Endodermal cell (in vitro differentiated cells): ENCODE measurements at regions not wholly inside any gene's neighbourhood (a gene's known extent, or its start where the extent isn't known, plus 50 kb on each side); places are given as distances from the start of the nearest gene placed in this dataset.
"Not testable (repeated sequence)": the region's sequence is repeated elsewhere in the genome, so short reads cannot be mapped to it uniquely, and the experiment has no call there.

Experiments used
- DNase-seq: peaks from one replicate; pipeline ENCODE4 v3.0.0-alpha.2; 2017
- H3K27ac ChIP-seq: 2 replicates; pipeline ENCODE4 v1.5.1; 2013; ENCODE audit warnings: mild to moderate bottlenecking, low read depth, low read length, moderate library complexity
- H3K27me3 ChIP-seq: 2 replicates; pipeline ENCODE4 v1.6.1; 2013; ENCODE audit warnings: mild to moderate bottlenecking, low read length, moderate library complexity; ENCODE audit not compliant: insufficient read depth, control insufficient read depth, poor library complexity, severe bottlenecking
- H3K36me3 ChIP-seq: 2 replicates; pipeline ENCODE4 v1.7.0; 2013; ENCODE audit warnings: mild to moderate bottlenecking, low read length, moderate library complexity; ENCODE audit not compliant: control insufficient read depth, insufficient read depth
- H3K4me1 ChIP-seq: one replicate; pipeline ENCODE4 v1.7.0; 2013; ENCODE audit warnings: low read length; ENCODE audit not compliant: control insufficient read depth, insufficient read depth
- H3K4me3 ChIP-seq: 2 replicates; pipeline ENCODE4 v1.5.1; 2013; ENCODE audit warnings: mild to moderate bottlenecking, low read length, moderate library complexity
- H3K9ac ChIP-seq: 2 replicates; pipeline ENCODE4 v1.6.1; 2013; ENCODE audit warnings: mild to moderate bottlenecking, low read length, moderate library complexity; ENCODE audit not compliant: poor library complexity, severe bottlenecking; ENCODE audit errors: extremely low read depth
- H3K9me3 ChIP-seq: 2 replicates; pipeline ENCODE4 v1.6.1; 2013; ENCODE audit warnings: mild to moderate bottlenecking, low read length, moderate library complexity; ENCODE audit not compliant: control insufficient read depth
- H3K27ac Mint-ChIP-seq: 2 replicates; pipeline ENCODE4 v1.8.0; 2020; ENCODE audit warnings: mixed read lengths
- H3K27me3 Mint-ChIP-seq: 2 replicates; pipeline ENCODE4 v1.8.0; 2021; ENCODE audit warnings: mild to moderate bottlenecking, mixed read lengths; ENCODE audit not compliant: insufficient read depth
- H3K36me3 Mint-ChIP-seq: 2 replicates; pipeline ENCODE4 v1.8.0; 2020; ENCODE audit warnings: low read depth, mixed read lengths
- H3K4me1 Mint-ChIP-seq: 2 replicates; pipeline ENCODE4 v1.8.0; 2020; ENCODE audit warnings: mixed read lengths
- H3K4me3 Mint-ChIP-seq: 2 replicates; pipeline ENCODE4 v1.8.0; 2020; ENCODE audit warnings: mild to moderate bottlenecking, moderate library complexity, mixed read lengths
- H3K9me3 Mint-ChIP-seq: 2 replicates; pipeline ENCODE4 v1.8.0; 2020; ENCODE audit warnings: mild to moderate bottlenecking, mixed read lengths
- CTCF ChIP-seq: fragments of 200-600 bp; sonication (generic); conservative IDR thresholded peaks from 2 replicates; pipeline ENCODE4 v1.5.0; 2021; ENCODE audit warnings: antibody characterized with exemption, mild to moderate bottlenecking
- WGBS, 2 experiments: methylation state at CpG; one replicate each; pipeline versions ENCODE4 v1.1.5 to v1.1.7; 2013; ENCODE audit warnings: missing lambda C conversion rate in 2 of 2, mixed read lengths in 1 of 2; ENCODE audit not compliant: insufficient coverage in 1 of 2, insufficient read length in 1 of 2; 5-methylcytosine and 5-hydroxymethylcytosine counted together

GRCh38 chr3:161673866-161674265 is 177.3 kb downstream of the OTOL1 start:
- 33 to 43% methylated on average over 1 of the region's 1 CpG for WGBS, 2 experiments
- Histone ChIP-seq H3K36me3 (no peaks in the 10 kb centered on the region), H3K9ac (no peak overlapping the region), H3K4me3 (no peak overlapping the region), H3K9me3 (peaks cover 6% of the 10 kb centered on the region), H3K4me1 (no peaks in the 10 kb centered on the region), H3K27me3 (no peaks in the 10 kb centered on the region), H3K27ac (no peak overlapping the region)
- Mint-ChIP-seq H3K4me1 (peaks cover 15% of the 10 kb centered on the region), H3K27me3 (no peaks in the 10 kb centered on the region), H3K9me3 (peaks cover 4% of the 10 kb centered on the region), H3K4me3 (no peak overlapping the region), H3K27ac (no peak overlapping the region), H3K36me3 (no peaks in the 10 kb centered on the region)
- no peak for TF ChIP-seq CTCF
- no peak for DNase-seq

DNA sequence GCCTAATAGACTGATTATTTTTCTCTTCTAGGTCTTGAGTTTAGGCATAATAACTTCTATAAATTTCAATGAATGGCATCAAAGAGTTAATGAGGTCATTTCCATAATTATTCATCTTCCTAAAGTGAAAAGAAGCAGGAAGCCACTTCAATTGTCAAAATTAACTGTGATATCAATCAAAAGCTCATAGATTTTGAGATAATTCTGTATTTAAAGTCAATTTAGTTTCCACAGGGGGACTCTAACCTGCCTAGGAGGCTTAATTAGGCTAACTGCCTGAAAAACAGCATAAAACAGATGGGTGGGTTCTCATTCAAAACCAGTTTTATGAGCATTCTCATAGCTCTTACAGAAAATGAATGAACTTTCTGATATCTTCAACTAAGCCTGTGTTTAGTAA is 177.8 kb downstream of the OTOL1 start:
- Histone ChIP-seq H3K36me3 (no peaks in the 10 kb centered on the region), H3K4me1 (no peaks in the 10 kb centered on the region), H3K9ac (no peak overlapping the region), H3K4me3 (no peak overlapping the region), H3K27me3 (no peaks in the 10 kb centered on the region), H3K9me3 (peaks cover 4% of the 10 kb centered on the region), H3K27ac (no peak overlapping the region)
- no peak for TF ChIP-seq CTCF
- Mint-ChIP-seq H3K36me3 (no peaks in the 10 kb centered on the region), H3K4me3 (no peak overlapping the region), H3K4me1 (peaks cover 15% of the 10 kb centered on the region), H3K9me3 (peaks cover 4% of the 10 kb centered on the region), H3K27ac (no peak overlapping the region), H3K27me3 (no peaks in the 10 kb centered on the region)
- no peak for DNase-seq

GRCh38 chr3:161681831-161682230 is 185.2 kb downstream of the OTOL1 start:
- H3K4me3 Mint-ChIP-seq, H3K27ac ChIP-seq, H3K4me1 ChIP-seq, H3K27ac Mint-ChIP-seq, H3K27me3 Mint-ChIP-seq, DNase-seq, H3K36me3 ChIP-seq, H3K27me3 ChIP-seq, H3K4me1 Mint-ChIP-seq, H3K9me3 Mint-ChIP-seq, H3K4me3 ChIP-seq, H3K9ac ChIP-seq, H3K36me3 Mint-ChIP-seq, H3K9me3 ChIP-seq: not testable (repeated sequence)
- WGBS, 2 experiments, result 91 to 94% methylated on average over 4 to 6 of the region's 6 CpGs

- WGBS, 2 experiments, result 83 to 86% methylated on average over 1 to 2 of the region's 2 CpGs
- H3K27ac ChIP-seq, result no peak overlapping the region
- no peaks in the 10 kb centered on the region for H3K4me1 ChIP-seq
- TF ChIP-seq CTCF, result no peak
- Mint-ChIP-seq H3K4me3 (no peak overlapping the region), H3K27ac (no peak overlapping the region), H3K36me3 (no peaks in the 10 kb centered on the region), H3K27me3 (no peaks in the 10 kb centered on the region), H3K4me1 (peaks cover 2% of the 10 kb centered on the region), H3K9me3 (peaks cover 4% of the 10 kb centered on the region)
- peaks cover 9% of the 10 kb centered on the region for H3K9me3 ChIP-seq
- no peak overlapping the region for H3K9ac ChIP-seq
- H3K4me3 ChIP-seq, result no peak overlapping the region
- H3K36me3 ChIP-seq, result no peaks in the 10 kb centered on the region
- DNase-seq, result no peak
- H3K27me3 ChIP-seq, result no peaks in the 10 kb centered on the region
Observed at GRCh38 chr3:161682715-161683114, 186.1 kb downstream of the OTOL1 start.
